Effector CD8-positive, alpha-beta T cell (primary cell): ENCODE measurements at regions not wholly inside any gene's neighbourhood (a gene's known extent, or its start where the extent isn't known, plus 50 kb on each side); places are given as distances from the start of the nearest gene placed in this dataset.

Experiments
- DNase-seq: peaks from one replicate; lab custom pipeline; 2025; lab: John Stamatoyannopoulos, UW

DNA sequence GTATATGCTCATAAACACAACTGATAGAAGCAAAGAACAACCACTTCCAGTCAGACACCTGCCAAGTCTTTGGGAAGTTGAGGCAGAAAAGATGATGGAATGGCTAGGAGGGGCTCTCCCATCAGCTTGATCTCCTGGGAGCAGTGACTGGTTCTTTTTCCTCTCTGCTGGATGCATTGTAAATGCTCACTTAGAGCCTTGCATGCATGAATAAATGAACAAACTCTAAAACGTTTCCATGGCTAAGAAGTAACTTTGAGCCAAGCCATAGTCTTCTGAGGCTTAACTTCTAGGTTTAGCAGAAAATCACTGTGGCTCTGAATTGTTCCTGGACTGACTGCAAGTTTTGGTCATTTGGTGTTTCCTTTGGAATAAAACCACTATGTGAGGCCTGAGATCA is 166.4 kb upstream of the CITED2 start:
- no peak for DNase-seq

DNA sequence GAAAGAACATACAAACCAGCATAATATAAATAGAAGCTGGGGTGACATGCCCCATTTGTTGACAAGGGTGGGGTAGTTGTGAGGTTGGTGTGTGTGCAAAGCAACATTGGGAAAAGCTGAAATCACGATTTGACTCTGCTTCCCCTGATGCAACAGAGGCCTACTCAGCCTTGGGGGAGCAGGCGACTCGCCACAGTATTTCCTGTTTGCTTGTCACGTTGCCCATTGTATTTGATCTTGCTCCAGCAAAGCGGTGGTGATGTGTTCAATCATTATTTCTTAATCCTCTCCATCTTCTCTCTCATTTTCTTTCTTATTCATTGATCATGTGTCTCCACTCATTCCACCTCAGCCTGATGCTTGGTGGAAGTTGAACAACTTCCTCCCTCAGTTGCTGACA is 165.8 kb upstream of the CITED2 start:
- no peak for DNase-seq

DNA sequence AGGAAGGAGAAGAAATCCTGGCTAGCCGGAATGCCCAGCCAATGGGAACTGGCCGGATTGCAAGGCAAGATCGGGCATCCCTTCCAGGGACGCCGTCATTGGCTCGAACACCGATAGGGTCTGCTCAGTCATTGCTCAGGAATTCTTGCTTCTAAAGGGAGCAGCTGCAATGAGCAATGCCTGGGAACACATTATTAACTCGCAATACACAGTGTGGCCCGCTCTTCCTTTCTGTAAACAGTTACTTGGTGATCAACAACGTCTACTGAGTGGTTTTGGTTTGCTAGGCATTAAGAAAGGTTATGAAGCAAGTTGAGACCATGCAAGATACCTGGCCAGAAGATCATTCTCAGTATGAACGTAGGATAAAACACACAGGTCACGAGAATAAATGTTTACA is 165.4 kb upstream of the CITED2 start:
- no peak for DNase-seq

DNA sequence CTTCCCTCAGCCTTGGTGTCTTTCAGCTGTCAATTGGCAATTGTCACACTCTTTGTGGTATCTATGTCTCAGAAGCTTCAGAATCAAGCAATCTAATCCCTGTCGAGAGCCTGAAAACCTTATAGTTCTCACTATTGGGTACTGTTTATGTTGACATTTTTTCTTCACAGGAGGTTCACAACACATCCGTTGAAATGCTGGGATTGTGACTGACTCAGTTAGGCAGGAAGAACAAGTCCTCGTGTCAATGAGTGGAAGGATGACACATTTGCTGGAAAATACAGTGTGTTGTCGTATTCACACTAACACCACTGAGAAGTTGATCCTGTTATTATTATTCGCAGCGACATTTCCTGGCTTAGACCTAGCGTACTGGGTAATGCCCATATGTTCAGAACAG is 163.9 kb upstream of the CITED2 start:
- DNase-seq = no peak

DNA sequence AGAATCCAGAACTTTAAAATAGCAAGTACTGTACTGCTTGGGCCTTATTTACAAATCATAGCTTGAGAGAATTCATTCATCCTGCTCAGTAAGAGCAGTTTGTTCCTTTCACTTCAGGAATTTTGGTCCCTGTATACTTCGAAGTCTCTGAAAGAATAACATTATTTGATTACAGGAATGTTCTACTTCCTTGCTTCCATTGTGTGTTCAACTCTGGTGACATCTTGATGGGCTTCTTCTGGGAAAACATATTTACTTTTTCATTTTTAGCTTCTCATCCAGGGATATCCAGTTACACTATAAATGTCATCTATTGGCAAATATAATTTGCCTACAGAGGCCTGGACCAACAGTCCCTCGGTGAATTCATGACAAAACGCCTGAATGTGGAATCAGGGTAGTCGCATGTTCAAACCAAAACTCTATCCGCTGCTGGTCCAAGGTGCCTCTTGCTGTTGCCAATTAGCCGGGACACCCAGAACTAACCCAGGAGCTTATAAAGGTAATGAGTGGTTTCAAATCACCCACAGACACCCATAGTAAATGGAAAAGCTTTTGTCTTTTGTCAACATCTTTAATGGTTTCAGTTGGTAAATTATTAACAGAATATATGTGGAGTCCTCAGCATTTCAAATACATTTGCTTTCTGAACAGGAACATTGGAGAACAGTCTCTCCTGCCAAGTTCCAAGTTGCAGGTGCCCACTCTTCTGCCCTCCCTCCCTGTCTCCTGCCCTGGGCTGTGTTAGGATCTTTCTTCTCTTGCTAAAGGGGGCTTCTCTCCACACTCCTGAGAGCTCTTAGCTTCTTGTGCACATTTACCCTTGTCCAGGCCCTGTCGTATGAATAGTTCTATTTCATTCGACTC is 162.5 kb upstream of the CITED2 start:
- no peak for DNase-seq

DNA sequence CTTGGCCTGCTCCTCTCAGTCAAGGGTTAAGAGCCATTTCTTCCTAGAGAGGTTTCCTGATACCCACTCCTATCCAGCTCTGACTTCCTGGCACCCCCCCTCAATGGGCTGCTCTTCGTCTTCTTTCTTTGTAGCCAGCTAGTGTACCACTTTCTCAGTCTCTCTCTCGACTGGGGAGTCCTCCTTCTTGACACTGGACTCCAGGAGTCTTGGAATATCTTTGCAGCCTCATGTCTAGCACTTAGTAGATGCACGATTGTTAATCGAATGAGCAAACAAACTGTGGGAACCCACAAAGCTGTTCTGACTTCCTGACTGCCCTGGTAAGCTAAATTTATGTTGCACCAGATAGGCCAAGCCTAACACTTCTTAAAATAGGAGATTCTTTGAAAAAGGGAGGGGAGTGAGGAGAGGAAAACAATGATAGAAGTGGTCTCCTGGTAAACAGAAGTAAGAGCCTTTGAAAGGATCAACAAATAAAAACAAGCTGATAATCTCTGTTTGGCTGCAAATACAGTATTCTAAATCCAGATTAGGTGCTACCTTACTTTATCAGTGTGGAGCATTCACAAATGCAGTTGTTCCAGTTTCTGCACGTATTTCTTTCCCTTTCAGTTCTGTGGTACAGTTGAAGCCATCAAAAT is 160.1 kb upstream of the CITED2 start:
- DNase-seq = no peak

DNA sequence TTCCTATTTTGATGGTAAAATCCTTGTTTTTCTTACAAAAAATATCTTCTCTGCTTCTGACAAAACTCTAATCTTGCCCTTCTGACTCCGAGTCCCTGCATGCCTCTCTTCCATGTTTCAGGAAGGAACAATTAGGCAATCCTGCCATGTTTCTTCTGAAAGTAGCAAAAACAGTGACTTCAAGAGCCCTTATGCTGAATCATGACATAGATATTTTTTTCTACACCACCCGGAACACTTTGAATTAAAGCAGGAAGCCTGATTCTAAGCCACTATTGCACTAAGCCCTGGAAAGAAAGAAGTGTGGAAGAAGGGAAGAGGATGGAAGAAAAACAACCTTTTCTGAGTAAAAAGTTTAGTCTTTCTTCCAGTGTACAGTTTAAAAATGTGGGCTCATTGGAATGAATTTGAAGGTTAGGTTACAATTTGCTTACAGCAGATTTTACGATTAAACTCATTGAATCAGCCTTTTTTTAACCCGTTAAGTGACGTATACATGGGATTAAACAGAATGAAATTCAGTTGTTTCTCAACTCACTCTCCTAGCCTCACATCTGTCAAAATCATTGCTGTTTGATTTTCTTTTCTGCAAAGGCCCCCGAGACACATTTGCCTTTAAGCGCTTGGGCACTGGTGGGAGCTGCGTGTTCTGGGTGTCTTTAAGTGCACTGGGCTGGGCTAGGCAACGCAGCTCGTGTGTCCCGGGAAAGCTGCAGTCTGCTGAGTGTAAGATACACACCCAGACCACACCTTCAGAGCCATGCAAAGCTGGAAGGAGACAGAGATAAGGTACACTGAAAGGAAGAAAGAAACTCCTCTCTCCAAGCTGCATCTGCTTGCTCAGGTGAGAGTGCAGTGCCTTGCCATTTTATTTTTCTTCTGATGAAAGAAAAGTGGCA is 159.4 kb upstream of the CITED2 start:
- no peak for DNase-seq

DNA sequence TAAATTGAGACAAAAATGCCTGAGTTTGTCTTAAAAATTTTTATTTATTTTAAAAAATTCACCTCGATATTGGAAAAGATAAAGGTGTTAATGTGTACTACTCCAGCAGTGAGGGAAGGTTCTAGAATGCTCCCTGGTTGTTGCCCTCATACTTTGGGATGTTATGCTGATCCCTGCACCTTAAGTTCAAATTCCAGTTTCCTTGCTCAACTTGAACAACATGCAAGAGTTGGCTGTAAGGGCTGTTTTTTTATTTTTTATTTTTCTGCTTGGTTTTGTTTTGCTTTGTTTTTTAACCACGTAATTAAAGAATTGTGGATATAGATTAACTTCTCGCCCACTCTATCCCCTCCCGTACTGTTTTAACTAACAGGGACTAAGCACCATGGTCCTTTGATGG is 158.7 kb upstream of the CITED2 start:
- no peak for DNase-seq

DNA sequence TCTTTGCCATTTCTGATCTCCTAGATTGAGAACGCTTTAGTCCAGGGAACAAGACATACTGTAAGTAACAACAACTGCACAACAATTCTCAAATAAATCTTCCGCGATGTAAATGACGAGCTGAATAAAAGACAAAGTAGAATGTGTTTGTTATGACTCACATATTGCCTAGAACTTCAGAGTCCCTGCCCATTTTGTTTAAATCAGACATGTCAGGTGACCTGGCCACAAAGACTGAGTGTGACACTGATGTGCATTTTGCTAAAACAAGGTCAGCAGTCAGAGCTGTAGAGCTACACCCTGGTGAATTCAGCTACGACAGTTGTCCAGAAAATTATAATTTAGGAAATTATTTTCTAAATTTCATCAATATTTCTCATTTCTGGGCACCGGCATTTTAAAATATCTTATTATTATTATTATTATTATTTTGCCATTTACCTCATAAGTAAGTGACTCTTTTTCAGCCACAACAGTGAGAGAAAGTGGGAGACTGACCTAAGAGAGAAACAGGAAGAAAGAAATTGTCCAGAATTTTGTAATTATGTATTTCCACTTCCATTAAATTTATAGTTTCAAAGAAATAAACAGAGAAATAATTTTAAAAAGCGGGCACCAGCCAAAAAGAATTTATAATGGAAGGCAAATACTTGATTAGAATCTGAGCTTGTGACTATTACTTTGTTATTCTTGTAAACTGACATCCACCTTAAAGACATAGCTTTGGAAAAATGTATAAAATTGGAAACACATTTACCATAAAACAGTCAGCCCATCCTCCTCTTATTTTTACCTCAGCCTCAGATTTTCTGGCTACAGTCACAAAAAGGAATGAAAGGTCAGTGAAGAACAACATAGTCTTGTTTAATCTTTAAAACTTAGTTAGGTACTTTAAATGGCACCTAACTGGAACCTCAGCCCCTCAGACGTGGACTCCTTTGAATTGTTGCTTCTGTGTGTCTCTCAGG is 157.0 kb upstream of the CITED2 start:
- no peak for DNase-seq

DNA sequence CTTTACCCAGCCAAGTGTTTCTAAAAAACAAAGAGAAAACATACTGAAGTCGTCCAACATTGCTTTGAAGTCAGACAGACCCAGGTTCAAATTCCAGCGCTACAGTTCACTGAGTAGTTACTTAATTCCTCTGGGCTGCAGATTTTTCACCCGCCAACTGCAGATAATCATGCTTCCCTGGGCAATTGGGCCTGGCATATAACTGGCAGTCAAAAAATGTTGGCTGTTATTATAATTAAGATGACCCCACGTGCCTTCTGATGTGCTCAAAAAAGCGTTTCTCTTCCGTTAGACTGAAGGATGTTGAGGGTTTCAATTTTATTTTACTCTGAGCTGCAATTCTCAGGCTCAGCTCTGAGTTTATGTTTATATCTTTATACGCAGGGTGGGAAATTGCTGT is 156.1 kb upstream of the CITED2 start:
- no peak for DNase-seq

DNA sequence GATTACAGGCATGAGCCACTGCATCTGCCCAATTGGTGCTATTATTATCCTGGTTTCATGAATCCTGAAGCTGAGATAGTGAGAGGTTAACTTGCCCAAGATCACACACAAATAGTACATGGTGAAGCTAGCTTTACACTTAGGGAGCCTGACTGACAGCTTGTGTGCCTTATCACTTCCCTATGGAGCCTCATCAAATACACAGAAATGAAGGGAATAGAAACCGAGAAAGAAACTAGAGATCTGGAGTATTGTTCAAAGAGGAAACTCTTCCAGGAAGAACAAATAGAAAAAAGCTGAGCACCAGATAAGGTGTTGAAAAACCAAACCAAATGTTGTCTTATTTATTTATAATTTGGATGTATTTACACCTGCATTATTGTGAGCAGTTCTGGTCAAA is 155.0 kb upstream of the CITED2 start:
- DNase-seq = no peak

DNA sequence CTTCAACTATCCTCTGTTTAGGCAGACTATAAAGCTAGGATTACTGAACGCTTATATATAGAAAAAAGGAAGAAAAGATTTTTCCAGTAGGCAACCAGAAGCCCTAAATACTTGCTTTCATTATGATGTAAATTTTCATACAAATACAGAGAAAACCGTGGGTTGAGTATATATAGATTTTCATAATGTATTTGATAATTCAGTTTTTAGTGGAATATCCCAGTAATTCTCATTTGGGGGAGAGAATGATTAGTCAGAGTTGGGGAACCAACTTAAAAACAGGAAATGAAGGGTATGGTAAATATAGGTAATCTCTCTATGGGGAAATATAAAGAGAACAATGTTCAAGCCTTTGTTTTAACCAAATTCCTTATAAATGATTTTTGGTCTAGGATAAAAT is 154.0 kb upstream of the CITED2 start:
- DNase-seq = no peak

DNA sequence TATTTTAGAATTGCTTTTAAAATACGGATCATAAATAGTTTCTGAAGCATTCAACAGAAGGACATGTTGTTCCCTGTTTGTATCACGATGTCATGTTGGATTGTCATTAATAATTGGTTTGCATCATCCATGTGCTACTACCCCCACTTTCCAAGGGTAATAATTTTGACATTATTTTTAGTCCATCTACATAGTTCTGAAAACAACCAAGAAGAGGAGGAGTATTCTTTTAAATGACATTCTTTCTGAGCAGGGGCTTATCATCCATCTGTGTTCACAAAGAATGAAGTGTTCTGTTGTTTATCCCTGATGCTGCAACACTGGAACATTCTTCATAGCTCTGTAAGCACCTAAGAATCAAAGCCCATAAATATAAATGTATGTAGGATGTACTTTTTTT is 151.0 kb upstream of the CITED2 start:
- DNase-seq = no peak

DNA sequence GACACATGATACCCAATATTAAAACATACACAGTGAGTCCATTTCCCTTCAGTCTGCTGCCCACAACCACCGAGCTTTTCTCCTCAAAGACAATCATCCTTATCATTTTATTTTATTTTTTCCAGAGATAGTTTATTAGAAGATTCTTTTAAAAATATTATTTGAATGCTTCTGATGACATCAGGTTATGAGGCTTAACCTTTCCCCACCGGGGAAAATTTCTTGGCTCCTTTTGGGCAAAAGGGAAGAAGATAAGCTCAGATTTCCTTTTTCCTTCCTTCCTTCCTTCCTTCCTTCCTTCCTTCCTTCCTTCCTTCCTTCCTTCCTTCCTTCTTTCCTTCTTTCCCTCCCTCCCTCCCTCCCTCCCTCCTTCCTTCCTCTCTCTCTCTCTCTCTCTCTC is 149.5 kb upstream of the CITED2 start:
- no peak for DNase-seq

DNA sequence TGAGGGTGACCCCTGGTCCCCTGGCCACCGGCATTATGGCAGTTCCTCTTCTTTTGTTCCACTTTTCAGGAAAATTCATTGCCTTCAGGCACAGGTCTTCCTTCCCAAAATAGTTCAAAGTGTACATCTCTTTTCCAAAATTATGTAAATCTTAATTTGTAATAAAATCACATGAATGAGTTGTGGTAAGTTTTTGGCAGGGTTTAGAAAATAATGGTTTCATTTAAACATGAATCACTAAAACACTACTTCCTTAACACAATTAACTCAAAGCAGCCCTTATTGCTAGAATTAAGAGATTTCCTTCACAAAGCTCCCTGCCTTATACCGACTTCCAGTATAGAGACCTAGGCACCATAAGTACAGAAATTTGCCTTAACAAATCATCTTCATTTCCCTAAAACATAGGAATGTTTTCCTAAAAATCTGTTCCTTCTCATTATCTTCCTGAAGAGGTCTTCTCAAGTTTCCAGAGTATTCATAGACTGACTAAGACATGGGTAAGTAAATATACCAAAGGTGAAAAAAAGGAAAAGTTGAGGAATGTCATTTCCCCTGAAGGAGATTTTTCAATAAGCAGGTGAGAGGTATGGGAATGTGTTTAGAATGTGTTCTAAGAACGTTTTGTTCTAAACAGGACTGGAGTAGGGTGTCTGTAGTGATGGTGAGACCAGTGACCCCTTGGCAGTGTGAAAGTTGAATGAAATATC is 148.2 kb upstream of the CITED2 start:
- DNase-seq = no peak

DNA sequence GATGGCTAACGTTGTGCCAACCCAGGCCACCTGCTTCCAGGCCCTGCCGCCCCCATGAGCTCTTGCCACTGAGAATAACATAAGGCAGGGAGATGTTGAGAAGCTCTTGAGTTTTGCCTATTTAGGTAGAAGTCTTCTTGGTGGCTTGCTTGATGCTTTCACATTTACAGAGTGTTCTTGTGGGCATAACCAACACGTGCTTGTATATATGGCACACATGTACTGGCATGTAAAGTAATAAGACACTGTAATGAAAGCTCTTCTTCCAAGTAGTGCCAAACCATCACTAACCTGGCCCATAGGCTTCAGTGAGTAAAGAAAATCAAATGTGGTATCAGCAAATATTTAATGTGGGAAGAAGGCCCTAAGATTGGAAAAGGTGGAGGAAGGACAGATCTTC is 146.9 kb upstream of the CITED2 start:
- DNase-seq = no peak

DNA sequence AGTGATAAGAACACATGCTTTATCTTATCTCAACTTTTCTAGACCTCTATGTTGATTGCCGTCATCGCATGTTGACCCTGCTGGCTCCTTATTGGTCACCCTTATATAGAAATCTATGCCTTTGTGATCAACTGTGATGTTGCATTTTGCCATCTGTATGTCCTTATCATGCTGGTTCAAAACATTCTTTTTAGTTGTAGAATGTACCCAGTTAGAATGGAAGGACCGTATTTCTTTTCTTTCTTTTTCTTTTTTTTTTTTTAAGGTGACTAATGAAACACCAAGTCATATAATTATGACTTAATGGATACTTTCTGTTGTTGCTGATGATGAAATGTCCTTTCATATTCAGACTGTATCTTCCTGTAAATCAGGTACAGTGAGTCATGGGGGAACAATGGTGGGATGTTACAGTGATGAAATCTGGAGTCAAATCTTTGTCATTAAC is 145.9 kb upstream of the CITED2 start:
- DNase-seq = no peak

DNA sequence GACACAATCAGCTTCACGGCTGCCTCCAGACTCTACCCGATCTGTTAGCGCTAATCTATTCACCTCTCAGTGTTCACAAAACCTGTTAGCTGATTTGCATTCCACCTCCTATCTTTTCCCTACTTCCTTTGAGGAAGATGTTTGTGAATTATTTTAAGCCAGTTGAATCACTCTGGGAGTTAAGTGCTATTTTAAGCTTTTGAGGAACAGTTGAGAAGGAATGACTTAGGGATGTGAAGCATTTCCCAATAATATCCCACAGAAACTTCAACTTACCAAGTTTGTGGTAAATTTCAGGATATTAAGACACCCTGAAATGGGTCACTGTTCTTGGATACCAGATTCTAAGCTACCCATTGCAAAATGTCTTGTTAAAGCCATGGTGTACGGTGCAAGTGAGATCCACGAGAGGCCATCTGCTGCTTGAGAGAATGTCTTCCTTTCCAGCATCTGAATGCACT is 145.2 kb upstream of the CITED2 start:
- no peak for DNase-seq

DNA sequence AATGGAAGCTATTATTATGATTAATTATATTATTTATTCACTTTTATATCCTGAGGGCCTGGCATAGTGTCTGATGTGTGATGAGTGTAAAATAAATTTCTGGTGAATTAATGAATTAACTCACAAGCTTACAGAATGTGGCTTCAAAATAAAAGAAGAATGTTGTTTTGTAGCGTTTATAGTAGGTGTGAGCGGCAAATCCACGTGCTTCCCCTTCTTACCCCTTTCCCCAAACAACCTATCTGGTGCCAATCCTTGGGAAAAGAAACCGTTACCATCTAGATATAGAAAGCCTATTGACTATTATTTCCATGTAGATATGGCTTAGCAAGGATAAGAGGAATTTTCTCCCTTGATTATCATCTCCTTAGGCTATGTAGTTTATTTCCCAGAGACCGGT is 144.6 kb upstream of the CITED2 start:
- DNase-seq = no peak

DNA sequence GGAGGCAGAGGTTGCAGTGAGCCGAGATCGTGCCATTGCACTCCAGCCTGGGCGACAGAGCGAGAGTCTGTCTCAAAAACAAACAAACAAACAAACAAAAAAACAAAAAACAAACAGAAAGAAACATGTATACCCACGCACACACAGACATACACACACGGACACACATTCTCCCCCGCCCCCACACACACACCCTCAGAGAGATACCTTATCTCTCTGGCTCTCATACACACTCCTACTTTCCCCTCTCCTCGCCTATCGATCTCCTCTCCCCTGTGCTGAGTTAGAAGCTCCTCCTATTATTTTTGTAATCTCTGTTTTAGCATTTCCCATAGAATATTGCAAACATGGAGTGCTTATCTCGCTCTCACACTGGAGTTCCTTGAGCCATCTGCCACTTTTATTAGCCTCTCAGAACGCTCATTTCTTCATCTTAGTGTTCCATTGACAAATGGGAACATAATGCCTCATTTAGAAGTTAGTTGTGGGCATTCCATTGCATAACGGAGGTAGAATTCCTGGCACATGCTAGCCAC is 144.2 kb upstream of the CITED2 start:
- no peak for DNase-seq
